WTC11 (cell line): ENCODE measurements at regions not wholly inside any gene's neighbourhood (a gene's known extent, or its start where the extent isn't known, plus 50 kb on each side); places are given as distances from the start of the nearest gene placed in this dataset.

Source experiments
- ATAC-seq: fragments of 200-7000 bp; cut with Tn5 transposase; 2 replicates; pipeline ENCODE4 v1.10.0; 2021; ENCODE audit warnings: mild to moderate bottlenecking, moderate library complexity
- CTCF ChIA-PET: fragments of 300-600 bp; sonication (Branson Sonifier 250); formaldehyde crosslinking; loops from one replicate; lab custom pipeline; 2021; ENCODE audit warnings: antibody characterized with exemption; lab: Charles Lee
- POLR2A ChIA-PET: fragments of 350-600 bp; sonication (Branson Sonifier 250); formaldehyde crosslinking; loops from one replicate; lab custom pipeline; 2021; ENCODE audit warnings: antibody characterized with exemption; lab: Charles Lee
- DNase-seq: peaks from one replicate; pipeline ENCODE4 v3.0.0; 2021; ENCODE audit warnings: low spot score
- H3K27ac Mint-ChIP-seq: 2 replicates; pipeline ENCODE4 v1.8.0; 2021; ENCODE audit warnings: mixed read lengths
- H3K27me3 Mint-ChIP-seq: 2 replicates; pipeline ENCODE4 v1.8.0; 2021; ENCODE audit warnings: low read depth, mild to moderate bottlenecking, moderate library complexity, mixed read lengths
- H3K36me3 Mint-ChIP-seq: 2 replicates; pipeline ENCODE4 v1.8.0; 2021; ENCODE audit warnings: mixed read lengths
- H3K4me1 Mint-ChIP-seq: 2 replicates; pipeline ENCODE4 v1.8.0; 2022; ENCODE audit warnings: mixed read lengths
- H3K4me3 Mint-ChIP-seq: 2 replicates; pipeline ENCODE4 v1.8.0; 2021; ENCODE audit warnings: mild to moderate bottlenecking, moderate library complexity, mixed read lengths
- H3K9me3 Mint-ChIP-seq: 2 replicates; pipeline ENCODE4 v1.8.0; 2021; ENCODE audit warnings: mixed read lengths
- AFF4 ChIP-seq: sonication (generic); formaldehyde crosslinking; IDR thresholded peaks from 2 replicates; pipeline ENCODE4 v1.8.1; 2023; ENCODE audit warnings: mild to moderate bottlenecking, missing genetic modification reagents, borderline replicate concordance
- AR ChIP-seq: fragments of 250-450 bp; sonication (Bioruptor Pico); IDR thresholded peaks from 2 replicates; pipeline ENCODE4 v1.9.0; 2021; ENCODE audit warnings: mild to moderate bottlenecking
- CBFB ChIP-seq: sonication (generic); formaldehyde crosslinking; IDR thresholded peaks from 2 replicates; pipeline ENCODE4 v1.8.1; 2022; ENCODE audit warnings: mild to moderate bottlenecking, low read depth, missing genetic modification reagents
- E2F1 ChIP-seq: sonication (generic); formaldehyde crosslinking; IDR thresholded peaks from 2 replicates; pipeline ENCODE4 v1.8.0; 2022; ENCODE audit warnings: mild to moderate bottlenecking, missing genetic modification reagents
- HMGXB4 ChIP-seq: sonication (generic); formaldehyde crosslinking; IDR thresholded peaks from 2 replicates; pipeline ENCODE4 v1.8.1; 2023; ENCODE audit warnings: mild to moderate bottlenecking, moderate library complexity, missing genetic modification reagents
- IRF1 ChIP-seq: sonication (generic); formaldehyde crosslinking; IDR thresholded peaks from 2 replicates; pipeline ENCODE4 v1.8.0; 2023; ENCODE audit warnings: missing genetic modification reagents
- JAZF1 ChIP-seq: fragments of 250-450 bp; sonication (Bioruptor Pico); IDR thresholded peaks from 2 replicates; pipeline ENCODE4 v1.9.0; 2021; ENCODE audit warnings: moderate library complexity, mild to moderate bottlenecking, inconsistent platforms
- NR2C2 ChIP-seq: sonication (generic); formaldehyde crosslinking; IDR thresholded peaks from 2 replicates; pipeline ENCODE4 v1.8.0; 2022; ENCODE audit warnings: mild to moderate bottlenecking, missing genetic modification reagents
- SOX15 ChIP-seq: fragments of 250-450 bp; sonication (Bioruptor Pico); IDR thresholded peaks from 2 replicates; pipeline ENCODE4 v1.9.0; 2021; ENCODE audit warnings: mild to moderate bottlenecking
- TEAD4 ChIP-seq: sonication (generic); formaldehyde crosslinking; IDR thresholded peaks from 2 replicates; pipeline ENCODE4 v1.8.0; 2022; ENCODE audit warnings: mild to moderate bottlenecking, missing genetic modification reagents
- USF2 ChIP-seq: sonication (generic); formaldehyde crosslinking; IDR thresholded peaks from 2 replicates; pipeline ENCODE4 v1.8.1; 2023; ENCODE audit warnings: mild to moderate bottlenecking, missing genetic modification reagents, moderate library complexity
- ZNF121 ChIP-seq: sonication (generic); formaldehyde crosslinking; IDR thresholded peaks from 2 replicates; pipeline ENCODE4 v1.8.0; 2023; ENCODE audit warnings: missing genetic modification reagents
- ZNF423 ChIP-seq: fragments of 250-450 bp; sonication (Bioruptor Pico); IDR thresholded peaks from 2 replicates; pipeline ENCODE4 v2.1.2; 2022; ENCODE audit warnings: mild to moderate bottlenecking, moderate library complexity
- ZNF532 ChIP-seq: fragments of 250-450 bp; sonication (Bioruptor Pico); IDR thresholded peaks from 2 replicates; pipeline ENCODE4 v1.9.0; 2021; ENCODE audit warnings: mild to moderate bottlenecking, borderline replicate concordance

- ChIA-PET POLR2A (no interaction called here), CTCF (interaction anchor here (1.4 to 1.9 kb wide), 2 partner anchors 33 to 58 kb away, joined by 4 to 8 read pairs; no protein-coding TSS in a partner anchor)
- Mint-ChIP-seq H3K27me3 (peaks cover 9% of the 10 kb centered on the region), H3K9me3 (peaks cover 18% of the 10 kb centered on the region), H3K36me3 (peaks cover 4% of the 10 kb centered on the region), H3K27ac (no peak overlapping the region; the same call in 1 of the 2 replicates), H3K4me3 (no peak overlapping the region), H3K4me1 (peaks cover 34% of the 10 kb centered on the region)
- DNase-seq (no peak), ATAC-seq (no peak)
- TF ChIP-seq E2F1 (CRISPR knock-in tag) (no peak), TEAD4 (no peak), AR (CRISPR knock-in tag) (no peak), CBFB (CRISPR knock-in tag) (no peak), JAZF1 (CRISPR knock-in tag) (no peak), HMGXB4 (CRISPR knock-in tag) (no peak), IRF1 (CRISPR knock-in tag) (no peak), USF2 (CRISPR knock-in tag) (no peak), AFF4 (CRISPR knock-in tag) (no peak), ZNF423 (CRISPR knock-in tag) (no peak), NR2C2 (CRISPR knock-in tag) (no peak), ZNF532 (CRISPR knock-in tag) (no peak), ZNF121 (CRISPR knock-in tag) (no peak), SOX15 (no peak)
Observed at GRCh38 chr2:773256-774160, 96.3 kb upstream of the TMEM18 start.
